Osteoblast (primary cell): ENCODE measurements at regions not wholly inside any gene's neighbourhood (a gene's known extent, or its start where the extent isn't known, plus 50 kb on each side); places are given as distances from the start of the nearest gene placed in this dataset.
"Not testable (repeated sequence)": the region's sequence is repeated elsewhere in the genome, so short reads cannot be mapped to it uniquely, and the experiment has no call there.

Experiments used
- DNase-seq: peaks from one replicate; pipeline ENCODE4 v3.0.0; 2011; ENCODE audit warnings: low spot score, mixed read lengths; ENCODE audit not compliant: insufficient read length; ENCODE audit errors: missing footprints
- H2AFZ ChIP-seq: 2 replicates; pipeline ENCODE4 v1.6.0; 2011; ENCODE audit warnings: mild to moderate bottlenecking, low read length
- H3K27ac ChIP-seq: 2 replicates; pipeline ENCODE4 v1.5.1; 2011; ENCODE audit warnings: mild to moderate bottlenecking, low read depth, low read length, moderate library complexity
- H3K27me3 ChIP-seq: 2 replicates; pipeline ENCODE4 v1.6.0; 2012; ENCODE audit warnings: mild to moderate bottlenecking, control low read depth, inconsistent platforms, low read length, moderate library complexity; ENCODE audit not compliant: insufficient read depth
- H3K36me3 ChIP-seq: 2 replicates; pipeline ENCODE4 v1.5.1; 2011; ENCODE audit warnings: mild to moderate bottlenecking, low read length, control low read depth, moderate library complexity; ENCODE audit not compliant: insufficient read depth
- H3K4me1 ChIP-seq: 2 replicates; pipeline ENCODE4 v1.5.1; 2011; ENCODE audit warnings: mild to moderate bottlenecking, low read length, control low read depth, moderate library complexity; ENCODE audit not compliant: insufficient read depth
- H3K4me2 ChIP-seq: 2 replicates; pipeline ENCODE4 v1.6.0; 2011; ENCODE audit warnings: mild to moderate bottlenecking, low read length; ENCODE audit not compliant: insufficient read depth
- H3K4me3 ChIP-seq: fragments of 200-600 bp; sonication (generic); 3 replicates; pipeline ENCODE4 v1.5.1; 2012; ENCODE audit warnings: mild to moderate bottlenecking, low read length, inconsistent platforms; ENCODE audit not compliant: insufficient read depth
- H3K79me2 ChIP-seq: 2 replicates; pipeline ENCODE4 v1.6.0; 2012; ENCODE audit warnings: mild to moderate bottlenecking, low read length, control low read depth, inconsistent platforms; ENCODE audit not compliant: insufficient read depth
- H3K9me3 ChIP-seq: 2 replicates; pipeline ENCODE4 v1.5.1; 2011; ENCODE audit warnings: low read depth, low read length, control low read depth
- H4K20me1 ChIP-seq: 2 replicates; pipeline ENCODE4 v1.6.0; 2012; ENCODE audit warnings: mild to moderate bottlenecking, low read length, control low read depth; ENCODE audit not compliant: insufficient read depth
- CTCF ChIP-seq: IDR thresholded peaks from 2 replicates; pipeline ENCODE4 v1.5.1; 2011; ENCODE audit warnings: mild to moderate bottlenecking, low read depth, low read length, moderate library complexity; ENCODE audit errors: extremely low read depth

- DNase-seq, result no peak
Observed at GRCh38 chr4:11821772-11822430, 393.2 kb upstream of the HS3ST1 start.

GRCh38 chr4:11817088-11817487, 388.4 kb upstream of the HS3ST1 start:
- no peak overlapping the region for H2AFZ ChIP-seq
- no peaks in the 10 kb centered on the region for H3K4me1 ChIP-seq
- H3K9me3 ChIP-seq, result no peaks in the 10 kb centered on the region
- no peaks in the 10 kb centered on the region for H3K79me2 ChIP-seq
- no peaks in the 10 kb centered on the region for H4K20me1 ChIP-seq
- no peaks in the 10 kb centered on the region for H3K36me3 ChIP-seq
- no peak for TF ChIP-seq CTCF
- DNase-seq, result no peak
- H3K4me3 ChIP-seq, result no peak overlapping the region
- no peaks in the 10 kb centered on the region for H3K27me3 ChIP-seq
- no peak overlapping the region for H3K4me2 ChIP-seq
- no peak overlapping the region for H3K27ac ChIP-seq

More at GRCh38 chr4:11821772-11822430, 393.2 kb upstream of the HS3ST1 start:
- Histone ChIP-seq H3K36me3 (no peaks in the 10 kb centered on the region), H3K9me3 (no peaks in the 10 kb centered on the region), H3K27ac (no peak overlapping the region), H3K79me2 (no peaks in the 10 kb centered on the region), H3K4me3 (no peak overlapping the region), H4K20me1 (no peaks in the 10 kb centered on the region), H2AFZ (no peak overlapping the region), H3K4me2 (no peak overlapping the region), H3K27me3 (no peaks in the 10 kb centered on the region), H3K4me1 (no peaks in the 10 kb centered on the region)
- no peak for TF ChIP-seq CTCF

GRCh38 chr4:11814758-11815157, 386.1 kb upstream of the HS3ST1 start:
- H3K9me3 ChIP-seq, result no peaks in the 10 kb centered on the region
- TF ChIP-seq CTCF, result no peak
- DNase-seq, result no peak

GRCh38 chr4:11813951-11814446, 385.3 kb upstream of the HS3ST1 start:
- no peaks in the 10 kb centered on the region for H3K79me2 ChIP-seq
- H3K27me3 ChIP-seq, result no peaks in the 10 kb centered on the region
- H3K4me1 ChIP-seq, result no peaks in the 10 kb centered on the region
- no peak overlapping the region for H3K4me3 ChIP-seq
- no peaks in the 10 kb centered on the region for H3K36me3 ChIP-seq
- no peaks in the 10 kb centered on the region for H3K9me3 ChIP-seq
- no peak for TF ChIP-seq CTCF
- H3K27ac ChIP-seq, result no peak overlapping the region
- H2AFZ ChIP-seq, result no peak overlapping the region
- H3K4me2 ChIP-seq, result no peak overlapping the region
- H4K20me1 ChIP-seq, result no peaks in the 10 kb centered on the region
- DNase-seq, result no peak

More at GRCh38 chr4:11814758-11815157, 386.1 kb upstream of the HS3ST1 start:
- no peak overlapping the region for H3K4me2 ChIP-seq
- no peaks in the 10 kb centered on the region for H3K36me3 ChIP-seq
- no peaks in the 10 kb centered on the region for H3K4me1 ChIP-seq
- no peaks in the 10 kb centered on the region for H4K20me1 ChIP-seq
- no peaks in the 10 kb centered on the region for H3K27me3 ChIP-seq
- H3K27ac ChIP-seq, result no peak overlapping the region
- no peak overlapping the region for H3K4me3 ChIP-seq
- H3K79me2 ChIP-seq, result no peaks in the 10 kb centered on the region
- H2AFZ ChIP-seq, result no peak overlapping the region

- DNase-seq, H2AFZ ChIP-seq, H3K27me3 ChIP-seq, H4K20me1 ChIP-seq, H3K4me3 ChIP-seq, H3K9me3 ChIP-seq, H3K4me2 ChIP-seq, H3K27ac ChIP-seq, H3K4me1 ChIP-seq, H3K36me3 ChIP-seq, H3K79me2 ChIP-seq: not testable (repeated sequence)
Observed at GRCh38 chr4:11811521-11811920, 382.8 kb upstream of the HS3ST1 start.
